Astrocyte (in vitro differentiated cells and primary cell): ENCODE measurements at regions not wholly inside any gene's neighbourhood (a gene's known extent, or its start where the extent isn't known, plus 50 kb on each side); places are given as distances from the start of the nearest gene placed in this dataset.
"Not testable (repeated sequence)": the region's sequence is repeated elsewhere in the genome, so short reads cannot be mapped to it uniquely, and the experiment has no call there.

Source experiments
- CTCF ChIP-seq: IDR thresholded peaks from 2 replicates; pipeline ENCODE4 v1.5.1; 2011; ENCODE audit warnings: low read depth, mild to moderate bottlenecking, inconsistent platforms, low read length, moderate library complexity; ENCODE audit not compliant: insufficient read depth
- EZH2 ChIP-seq: IDR thresholded peaks from 2 replicates; pipeline ENCODE4 v1.6.1; 2012; ENCODE audit warnings: mild to moderate bottlenecking, low read length, inconsistent platforms; ENCODE audit not compliant: insufficient read depth

DNA sequence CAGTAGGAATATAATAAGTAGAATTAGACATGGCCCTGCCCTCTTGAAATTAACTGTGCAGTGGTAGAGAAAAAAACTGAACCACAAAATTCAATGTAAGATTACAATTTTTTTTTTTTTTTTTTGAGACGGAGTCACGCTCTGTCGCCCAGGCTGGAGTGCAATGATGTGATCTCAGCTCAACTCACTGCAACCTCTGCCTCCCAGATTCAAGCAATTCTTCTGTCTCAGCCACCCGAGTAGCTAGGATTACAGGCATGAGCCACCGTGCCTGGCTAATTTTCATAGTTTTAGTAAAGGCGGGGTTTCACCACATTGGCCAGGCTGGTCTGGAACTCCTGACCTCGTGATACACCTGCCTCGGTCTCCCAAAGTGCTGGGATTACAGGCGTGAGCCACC is 864.3 kb downstream of the EFNB2 start:
- TF ChIP-seq CTCF, EZH2: not testable (repeated sequence)
